ENCODE measurements at regions not wholly inside any gene's neighbourhood (a gene's known extent, or its start where the extent isn't known, plus 50 kb on each side); places are given as distances from the start of the nearest gene placed in this dataset.

DNA sequence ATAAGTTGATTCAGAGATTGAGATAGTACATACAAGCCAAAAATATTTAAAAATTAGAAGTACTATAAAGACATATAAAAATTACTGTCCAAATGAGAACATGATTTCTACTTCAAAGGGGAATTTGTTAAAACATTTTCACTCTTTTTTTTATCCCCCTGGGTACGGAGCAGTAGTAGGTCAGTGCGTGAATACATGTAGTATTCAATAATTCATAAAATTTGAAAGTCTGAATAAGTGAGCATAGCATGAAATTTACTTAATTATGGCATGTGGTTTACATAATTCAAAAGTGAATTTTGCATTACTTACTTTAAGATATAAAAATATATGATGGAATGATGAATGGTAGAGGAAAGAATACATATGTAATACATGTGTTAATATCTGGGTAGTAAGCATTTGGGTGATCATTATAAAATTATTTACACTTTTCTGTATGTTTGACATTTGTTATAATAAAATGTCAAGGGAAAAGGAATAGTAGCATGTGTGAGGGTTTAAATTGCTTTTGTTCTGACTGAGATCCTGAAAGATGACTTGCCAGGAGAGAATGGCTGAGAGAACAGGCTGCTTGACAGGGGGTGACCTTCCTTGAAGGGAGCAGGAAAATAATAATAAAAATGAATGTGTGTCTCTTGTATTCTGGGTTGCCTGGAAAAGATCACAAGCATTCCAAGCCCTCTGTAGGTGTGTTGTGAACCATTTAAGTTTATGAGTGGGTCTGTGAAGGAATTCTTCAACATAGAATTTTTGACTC, 1178.8 kb downstream of the ZPLD1 start:
- TF ChIP-seq L3MBTL2 (conservative IDR thresholded peaks at IDR 0.05) (no peak), CTBP1 (IDR thresholded peaks at IDR 0.05; ENCODE audit: borderline replicate concordance) (no peak), FOXK2 (IDR thresholded peaks at IDR 0.05) (no peak), FOXA1 (IDR thresholded peaks at IDR 0.05) (no peak), ELF4 (IDR thresholded peaks at IDR 0.05) (no peak), BHLHE40 (IDR thresholded peaks at IDR 0.05; ENCODE audit: borderline replicate concordance) (no peak), ZNF384 (IDR thresholded peaks at IDR 0.05) (no peak), NFRKB (IDR thresholded peaks at IDR 0.05) (no peak), TARDBP (IDR thresholded peaks at IDR 0.05) (no peak), SUZ12 (IDR thresholded peaks at IDR 0.05) (no peak)
- TF ChIP-seq, protein P1, sequence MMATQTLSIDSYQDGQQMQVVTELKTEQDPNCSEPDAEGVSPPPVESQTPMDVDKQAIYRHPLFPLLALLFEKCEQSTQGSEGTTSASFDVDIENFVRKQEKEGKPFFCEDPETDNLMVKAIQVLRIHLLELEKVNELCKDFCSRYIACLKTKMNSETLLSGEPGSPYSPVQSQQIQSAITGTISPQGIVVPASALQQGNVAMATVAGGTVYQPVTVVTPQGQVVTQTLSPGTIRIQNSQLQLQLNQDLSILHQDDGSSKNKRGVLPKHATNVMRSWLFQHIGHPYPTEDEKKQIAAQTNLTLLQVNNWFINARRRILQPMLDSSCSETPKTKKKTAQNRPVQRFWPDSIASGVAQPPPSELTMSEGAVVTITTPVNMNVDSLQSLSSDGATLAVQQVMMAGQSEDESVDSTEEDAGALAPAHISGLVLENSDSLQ (IDR thresholded peaks at IDR 0.05), result no peak
- no peak for DNase-seq (ENCODE audit: extremely low spot score)
- ChIA-PET CTCF (no interaction called here), POLR2A (no interaction called here)

DNA sequence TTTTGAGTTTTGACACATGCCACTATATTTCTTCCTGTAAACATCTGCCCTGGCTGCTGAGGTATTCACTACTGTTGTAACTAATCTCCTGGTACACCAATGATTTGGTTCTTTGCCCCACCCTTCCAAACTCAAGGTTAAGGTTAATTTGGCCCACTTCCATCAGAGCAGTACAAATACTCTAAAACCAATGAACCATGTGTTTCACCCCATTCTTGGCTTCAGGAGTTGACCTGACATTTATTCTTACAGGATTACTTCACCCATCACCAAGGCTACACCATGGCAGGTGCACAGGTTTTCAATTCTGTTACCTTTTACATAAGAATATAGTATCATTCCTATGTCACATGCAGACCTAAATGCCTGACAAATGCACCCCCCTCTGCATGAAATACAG, 1179.9 kb downstream of the ZPLD1 start:
- ChIA-PET POLR2A (no interaction called here), CTCF (no interaction called here)

DNA sequence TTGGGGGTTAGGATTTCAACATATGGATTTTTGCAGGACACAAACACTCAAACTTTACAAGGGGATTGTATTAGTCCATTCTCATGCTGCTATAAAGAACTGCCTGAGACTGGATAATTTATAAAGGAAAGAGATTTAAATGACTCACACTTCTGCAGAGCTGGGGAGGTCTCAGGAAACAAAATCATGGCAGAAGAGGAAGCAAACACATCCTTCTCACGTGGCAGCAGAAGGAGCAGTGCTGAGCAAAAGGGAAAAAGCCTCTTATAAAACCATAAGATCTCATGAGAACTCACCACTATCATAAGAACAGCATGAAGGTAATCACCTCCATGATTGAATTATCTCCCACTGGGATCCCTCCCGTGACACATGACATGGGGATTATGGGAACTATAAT, 1183.1 kb downstream of the ZPLD1 start:
- no peak for DNase-seq (ENCODE audit: extremely low spot score)
- TF ChIP-seq BHLHE40 (IDR thresholded peaks at IDR 0.05; ENCODE audit: borderline replicate concordance) (no peak), SUZ12 (IDR thresholded peaks at IDR 0.05) (no peak)
- ChIA-PET CTCF (no interaction called here), POLR2A (no interaction called here)

More for the DNA sequence above, 1179.9 kb downstream of the ZPLD1 start:
- no peak for TF ChIP-seq ARNT (IDR thresholded peaks at IDR 0.05)
- no peak for TF ChIP-seq FOXK2 (IDR thresholded peaks at IDR 0.05)
- TF ChIP-seq ZNF384 (IDR thresholded peaks at IDR 0.05), result no peak
- TF ChIP-seq LEF1 (IDR thresholded peaks at IDR 0.05; ENCODE audit: borderline replicate concordance), result no peak
- no peak for TF ChIP-seq SUZ12 (IDR thresholded peaks at IDR 0.05)
- no peak for TF ChIP-seq HDGF (IDR thresholded peaks at IDR 0.05; ENCODE audit: borderline replicate concordance)
- no peak for TF ChIP-seq SP1 (IDR thresholded peaks at IDR 0.05)
- TF ChIP-seq NFRKB (IDR thresholded peaks at IDR 0.05), result no peak
- TF ChIP-seq BHLHE40 (IDR thresholded peaks at IDR 0.05; ENCODE audit: borderline replicate concordance), result no peak
- no peak for TF ChIP-seq ELF4 (IDR thresholded peaks at IDR 0.05)
- no peak for TF ChIP-seq FOXM1 (IDR thresholded peaks at IDR 0.05; ENCODE audit: borderline replicate concordance)
- no peak for TF ChIP-seq FOXA1 (IDR thresholded peaks at IDR 0.05)
- TF ChIP-seq TARDBP (IDR thresholded peaks at IDR 0.05), result no peak
- TF ChIP-seq, protein P1 (IDR thresholded peaks at IDR 0.05), result no peak
- no peak for TF ChIP-seq CTBP1 (IDR thresholded peaks at IDR 0.05; ENCODE audit: borderline replicate concordance)
- no peak for TF ChIP-seq L3MBTL2 (conservative IDR thresholded peaks at IDR 0.05)
- DNase-seq (ENCODE audit: extremely low spot score), result no peak

DNA sequence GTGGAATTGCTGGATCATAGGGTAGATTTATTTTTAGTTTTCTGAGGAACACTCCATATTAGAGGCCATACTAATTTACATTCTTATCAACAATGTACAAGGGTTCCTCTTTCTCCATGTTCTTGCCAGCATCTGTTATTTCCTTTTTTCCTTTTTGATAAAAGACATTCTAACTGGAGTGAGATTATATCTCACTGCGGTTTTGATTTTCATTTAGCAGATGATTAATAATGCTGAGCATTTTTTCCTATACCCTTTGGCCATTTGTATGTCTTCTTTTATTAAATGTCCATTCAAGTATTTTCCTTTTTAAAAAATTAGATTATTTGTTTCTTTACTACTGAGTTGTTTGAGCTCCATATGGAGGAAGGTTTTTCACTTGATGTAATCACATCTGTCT, 1189.5 kb downstream of the ZPLD1 start:
- ChIA-PET POLR2A (no interaction called here), CTCF (no interaction called here)
- TF ChIP-seq FOXM1 (IDR thresholded peaks at IDR 0.05; ENCODE audit: borderline replicate concordance) (no peak), ZNF384 (IDR thresholded peaks at IDR 0.05) (no peak), LEF1 (IDR thresholded peaks at IDR 0.05; ENCODE audit: borderline replicate concordance) (no peak), ELF4 (IDR thresholded peaks at IDR 0.05) (no peak), SP1 (IDR thresholded peaks at IDR 0.05) (no peak), FOXK2 (IDR thresholded peaks at IDR 0.05) (no peak), NFRKB (IDR thresholded peaks at IDR 0.05) (no peak), CTBP1 (IDR thresholded peaks at IDR 0.05; ENCODE audit: borderline replicate concordance) (no peak), ARNT (IDR thresholded peaks at IDR 0.05) (no peak), HDGF (IDR thresholded peaks at IDR 0.05; ENCODE audit: borderline replicate concordance) (no peak), TARDBP (IDR thresholded peaks at IDR 0.05) (no peak)
- TF ChIP-seq, protein P1 (IDR thresholded peaks at IDR 0.05), result no peak
- DNase-seq (ENCODE audit: extremely low spot score), result no peak

DNA sequence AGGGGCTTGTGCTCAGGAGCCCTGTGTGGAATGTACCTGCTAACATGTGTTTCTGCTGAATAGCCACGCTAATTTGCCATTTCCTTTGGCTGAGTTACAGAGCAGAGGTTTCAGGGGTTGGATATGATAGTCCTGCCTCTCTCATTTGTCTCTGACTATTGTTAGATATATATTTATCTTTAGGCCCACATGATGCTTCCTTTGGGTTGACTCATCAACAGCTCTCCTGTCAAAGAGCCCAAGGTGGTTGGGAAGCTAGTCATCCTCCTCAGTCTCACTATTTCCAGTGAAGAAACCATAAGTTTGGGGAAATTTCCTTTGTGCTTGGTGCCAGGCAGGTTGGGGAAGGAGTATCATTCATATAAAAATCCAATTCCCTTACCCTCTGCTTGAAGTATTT, 1194.6 kb downstream of the ZPLD1 start:
- ChIA-PET CTCF (no interaction called here), POLR2A (no interaction called here)
- TF ChIP-seq CTBP1 (IDR thresholded peaks at IDR 0.05; ENCODE audit: borderline replicate concordance) (no peak), LEF1 (IDR thresholded peaks at IDR 0.05; ENCODE audit: borderline replicate concordance) (no peak), FOXK2 (IDR thresholded peaks at IDR 0.05) (no peak), TARDBP (IDR thresholded peaks at IDR 0.05) (no peak), FOXM1 (IDR thresholded peaks at IDR 0.05; ENCODE audit: borderline replicate concordance) (no peak), SP1 (IDR thresholded peaks at IDR 0.05) (no peak)
- DNase-seq (ENCODE audit: extremely low spot score), result no peak

DNA sequence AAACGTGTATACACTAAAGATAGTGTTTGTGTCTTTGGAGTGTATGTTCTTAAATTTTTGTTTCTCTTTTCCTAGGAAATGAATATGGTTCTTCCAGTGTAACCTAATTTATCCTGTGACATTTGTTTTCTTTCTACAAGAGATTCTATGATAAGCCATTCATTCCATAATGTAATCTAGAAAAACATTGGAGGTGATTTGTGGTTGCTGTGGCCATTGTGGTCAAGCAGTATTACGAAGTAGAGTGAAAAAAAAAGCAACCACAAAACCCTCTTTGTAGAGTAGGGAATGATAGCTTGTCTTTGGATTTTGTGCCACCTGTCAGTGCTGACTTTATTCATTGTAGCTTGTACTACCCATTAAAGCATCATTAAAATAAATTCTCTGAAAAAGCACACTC, 1209.6 kb downstream of the ZPLD1 start:
- POLR2A ChIA-PET, result no interaction called here
- CTCF ChIA-PET, result no interaction called here
- no peak for DNase-seq (ENCODE audit: extremely low spot score)
- TF ChIP-seq SUZ12 (IDR thresholded peaks at IDR 0.05), result no peak
- no peak for TF ChIP-seq FOXA1 (IDR thresholded peaks at IDR 0.05)
- TF ChIP-seq HDGF (IDR thresholded peaks at IDR 0.05; ENCODE audit: borderline replicate concordance), result no peak
- TF ChIP-seq NFRKB (IDR thresholded peaks at IDR 0.05), result no peak
- TF ChIP-seq ARNT (IDR thresholded peaks at IDR 0.05), result no peak
- TF ChIP-seq LEF1 (IDR thresholded peaks at IDR 0.05; ENCODE audit: borderline replicate concordance), result no peak
- no peak for TF ChIP-seq L3MBTL2 (conservative IDR thresholded peaks at IDR 0.05)
- no peak for TF ChIP-seq SP1 (IDR thresholded peaks at IDR 0.05)
- no peak for TF ChIP-seq ZNF384 (IDR thresholded peaks at IDR 0.05)
- no peak for TF ChIP-seq FOXK2 (IDR thresholded peaks at IDR 0.05)
- no peak for TF ChIP-seq BHLHE40 (IDR thresholded peaks at IDR 0.05; ENCODE audit: borderline replicate concordance)
- TF ChIP-seq FOXM1 (IDR thresholded peaks at IDR 0.05; ENCODE audit: borderline replicate concordance), result no peak
- TF ChIP-seq CTBP1 (IDR thresholded peaks at IDR 0.05; ENCODE audit: borderline replicate concordance), result no peak
- TF ChIP-seq, protein P1 (IDR thresholded peaks at IDR 0.05), result no peak
- TF ChIP-seq ELF4 (IDR thresholded peaks at IDR 0.05), result no peak
- no peak for TF ChIP-seq TARDBP (IDR thresholded peaks at IDR 0.05)

Measured in HEK293T (cell line).